HG03565 (cell line): ENCODE measurements at regions not wholly inside any gene's neighbourhood (a gene's known extent, or its start where the extent isn't known, plus 50 kb on each side); places are given as distances from the start of the nearest gene placed in this dataset.

ENCODE experiments used
- ATAC-seq: cut with Tn5 transposase; IDR thresholded peaks from one replicate; pipeline ENCODE4 v1.9.1; 2021; ENCODE audit warnings: mild to moderate bottlenecking, moderate library complexity; ENCODE audit not compliant: unreplicated experiment

- ATAC-seq: peak; percentile 75
Observed at GRCh38 chr10:108204528-108205305, 1040.2 kb upstream of the SORCS1 start.

- no peak for ATAC-seq
Observed at GRCh38 chr10:108203905-108204527, 1039.5 kb upstream of the SORCS1 start.

- ATAC-seq: no peak
Observed at GRCh38 chr10:108187408-108188012, 1023.0 kb upstream of the SORCS1 start.

GRCh38 chr10:108184114-108184513 is 1019.6 kb upstream of the SORCS1 start:
- ATAC-seq: no peak

- no peak for ATAC-seq
Observed at GRCh38 chr10:108180878-108181277, 1016.4 kb upstream of the SORCS1 start.

GRCh38 chr10:108169846-108170245 is 1005.3 kb upstream of the SORCS1 start:
- no peak for ATAC-seq

- no peak for ATAC-seq
Observed at GRCh38 chr10:108167766-108168165, 1003.3 kb upstream of the SORCS1 start.

GRCh38 chr10:108166401-108166800 is 1001.9 kb upstream of the SORCS1 start:
- ATAC-seq: no peak

- no peak for ATAC-seq
Observed at GRCh38 chr10:108147346-108147745, 982.8 kb upstream of the SORCS1 start.

- no peak for ATAC-seq
Observed at GRCh38 chr10:108141064-108141463, 976.6 kb upstream of the SORCS1 start.

- ATAC-seq: no peak
Observed at GRCh38 chr10:108132303-108132702, 967.8 kb upstream of the SORCS1 start.

- no peak for ATAC-seq
Observed at GRCh38 chr10:108130575-108130974, 966.1 kb upstream of the SORCS1 start.

- no peak for ATAC-seq
Observed at GRCh38 chr10:108112218-108112617, 947.7 kb upstream of the SORCS1 start.

GRCh38 chr10:108104551-108105156 is 940.1 kb upstream of the SORCS1 start:
- ATAC-seq: no peak

- no peak for ATAC-seq
Observed at GRCh38 chr10:108097258-108097657, 932.8 kb upstream of the SORCS1 start.

- ATAC-seq: no peak
Observed at GRCh38 chr10:108095932-108096925, 931.7 kb upstream of the SORCS1 start.

GRCh38 chr10:108090476-108091215 is 926.1 kb upstream of the SORCS1 start:
- ATAC-seq: no peak

GRCh38 chr10:108086502-108086901 is 922.0 kb upstream of the SORCS1 start:
- no peak for ATAC-seq

- no peak for ATAC-seq
Observed at GRCh38 chr10:108082596-108082995, 918.1 kb upstream of the SORCS1 start.

- ATAC-seq: no peak
Observed at GRCh38 chr10:108078263-108078662, 913.8 kb upstream of the SORCS1 start.
